Neural progenitor cell (in vitro differentiated cells): ENCODE measurements at regions not wholly inside any gene's neighbourhood (a gene's known extent, or its start where the extent isn't known, plus 50 kb on each side); places are given as distances from the start of the nearest gene placed in this dataset.

Experiments used
- DNase-seq: peaks from one replicate; pipeline ENCODE4 v3.0.0-alpha.2; 2016; ENCODE audit warnings: low spot score
- H2AFZ ChIP-seq: fragments of 200-600 bp; sonication (generic); replicated peaks from 2 replicates; pipeline ENCODE4 v1.6.1; 2016; ENCODE audit warnings: antibody characterized with exemption
- H3F3A ChIP-seq: fragments of 200-600 bp; sonication (generic); 2 replicates; pipeline ENCODE4 v1.6.1; 2016; ENCODE audit warnings: antibody characterized with exemption, low read depth
- H3K27ac ChIP-seq: fragments of 200-600 bp; sonication (generic); 2 replicates; pipeline ENCODE4 v1.5.1; 2016; ENCODE audit warnings: mild to moderate bottlenecking
- H3K27me3 ChIP-seq: fragments of 200-600 bp; sonication (generic); 2 replicates; pipeline ENCODE4 v1.6.1; 2016; ENCODE audit warnings: mild to moderate bottlenecking, moderate library complexity
- H3K36me3 ChIP-seq: fragments of 200-600 bp; sonication (generic); 2 replicates; pipeline ENCODE4 v1.5.1; 2016
- H3K4me1 ChIP-seq: fragments of 200-600 bp; sonication (generic); 2 replicates; pipeline ENCODE4 v1.6.1; 2016; ENCODE audit warnings: mixed run types
- H3K4me2 ChIP-seq: fragments of 200-600 bp; sonication (generic); 2 replicates; pipeline ENCODE4 v1.6.1; 2016
- H3K4me3 ChIP-seq: fragments of 200-600 bp; sonication (generic); 2 replicates; pipeline ENCODE4 v1.5.1; 2016
- H3K79me2 ChIP-seq: fragments of 200-600 bp; sonication (generic); 2 replicates; pipeline ENCODE4 v1.6.1; 2016; ENCODE audit warnings: low read depth
- H3K9ac ChIP-seq: fragments of 200-600 bp; sonication (generic); 2 replicates; pipeline ENCODE4 v1.6.1; 2016
- H3K9me3 ChIP-seq: fragments of 200-600 bp; sonication (generic); 2 replicates; pipeline ENCODE4 v1.5.1; 2016; ENCODE audit warnings: low read depth
- H4K20me1 ChIP-seq: fragments of 200-600 bp; sonication (generic); 2 replicates; pipeline ENCODE4 v1.6.1; 2016; ENCODE audit warnings: low read depth
- H3K27ac Mint-ChIP-seq: 3 replicates; pipeline ENCODE4 v1.8.0; 2021; ENCODE audit warnings: mixed read lengths
- H3K27me3 Mint-ChIP-seq: 2 replicates; pipeline ENCODE4 v1.8.0; 2022; ENCODE audit warnings: low read depth, mild to moderate bottlenecking, inconsistent platforms, moderate library complexity, mixed read lengths; ENCODE audit not compliant: insufficient read depth
- H3K36me3 Mint-ChIP-seq: 3 replicates; pipeline ENCODE4 v1.8.0; 2021; ENCODE audit warnings: mixed read lengths
- H3K4me1 Mint-ChIP-seq: 3 replicates; pipeline ENCODE4 v1.8.0; 2021; ENCODE audit warnings: mixed read lengths
- H3K4me3 Mint-ChIP-seq: 3 replicates; pipeline ENCODE4 v1.8.0; 2021; ENCODE audit warnings: mild to moderate bottlenecking, moderate library complexity, mixed read lengths
- H3K9me3 Mint-ChIP-seq: 3 replicates; pipeline ENCODE4 v1.8.0; 2020; ENCODE audit warnings: mixed read lengths
- CTCF ChIP-seq: fragments of 200-600 bp; sonication (generic); IDR thresholded peaks from 2 replicates; pipeline ENCODE4 v1.5.1; 2017; ENCODE audit warnings: antibody characterized with exemption, mild to moderate bottlenecking
- EZH2 ChIP-seq: fragments of 200-600 bp; sonication (generic); IDR thresholded peaks from 2 replicates; pipeline ENCODE4 v1.6.1; 2017; ENCODE audit warnings: antibody characterized with exemption, mild to moderate bottlenecking, moderate library complexity
- EZH2phosphoT487 ChIP-seq: fragments of 200-600 bp; sonication (generic); IDR thresholded peaks from 2 replicates; pipeline ENCODE4 v1.6.1; 2017; ENCODE audit warnings: antibody characterized with exemption

- no peak overlapping the region for H2AFZ ChIP-seq
- H4K20me1 ChIP-seq, result no peaks in the 10 kb centered on the region
- no peak overlapping the region for H3K27ac ChIP-seq
- Mint-ChIP-seq H3K27ac (no peak overlapping the region), H3K36me3 (no peaks in the 10 kb centered on the region), H3K27me3 (no peaks in the 10 kb centered on the region), H3K4me3 (no peak overlapping the region), H3K4me1 (peaks cover 5% of the 10 kb centered on the region), H3K9me3 (no peaks in the 10 kb centered on the region)
- H3K4me3 ChIP-seq, result no peak overlapping the region
- H3K9me3 ChIP-seq, result no peaks in the 10 kb centered on the region
- TF ChIP-seq EZH2phosphoT487 (no peak), CTCF (no peak), EZH2 (no peak)
- H3K4me1 ChIP-seq, result no peaks in the 10 kb centered on the region
- H3F3A ChIP-seq, result no peaks in the 10 kb centered on the region
- H3K4me2 ChIP-seq, result no peak overlapping the region
- H3K9ac ChIP-seq, result no peak overlapping the region
- no peaks in the 10 kb centered on the region for H3K79me2 ChIP-seq
- no peaks in the 10 kb centered on the region for H3K36me3 ChIP-seq
- H3K27me3 ChIP-seq, result no peaks in the 10 kb centered on the region
- no peak for DNase-seq
These were observed 2095.5 kb upstream of the WWC1 start for GRCh38 chr5:166195981-166196380.

GRCh38 chr5:166200532-166200931, 2090.9 kb upstream of the WWC1 start:
- H3K4me3 Mint-ChIP-seq, result no peak overlapping the region
- H2AFZ ChIP-seq, result no peak overlapping the region
- no peak for TF ChIP-seq EZH2
- no peak for TF ChIP-seq CTCF
- no peak for TF ChIP-seq EZH2phosphoT487
- DNase-seq, result no peak
- no peaks in the 10 kb centered on the region for H3K79me2 ChIP-seq
- no peaks in the 10 kb centered on the region for H3K36me3 ChIP-seq
- H3K27ac ChIP-seq, result no peak overlapping the region
- H3K27ac Mint-ChIP-seq, result no peak overlapping the region
- no peaks in the 10 kb centered on the region for H3K36me3 Mint-ChIP-seq
- H3K9me3 Mint-ChIP-seq, result peaks cover 3% of the 10 kb centered on the region
- H3K4me1 ChIP-seq, result peaks cover 5% of the 10 kb centered on the region
- no peak overlapping the region for H3K9ac ChIP-seq
- no peak overlapping the region for H3K4me3 ChIP-seq
- no peaks in the 10 kb centered on the region for H4K20me1 ChIP-seq
- H3F3A ChIP-seq, result no peaks in the 10 kb centered on the region
- H3K4me2 ChIP-seq, result no peak overlapping the region
- no peaks in the 10 kb centered on the region for H3K9me3 ChIP-seq
- H3K4me1 Mint-ChIP-seq, result peaks cover 3% of the 10 kb centered on the region
- H3K27me3 ChIP-seq, result no peaks in the 10 kb centered on the region
- H3K27me3 Mint-ChIP-seq, result no peaks in the 10 kb centered on the region

GRCh38 chr5:166211640-166212039, 2079.8 kb upstream of the WWC1 start:
- H3K4me3 Mint-ChIP-seq, result no peak overlapping the region
- Histone ChIP-seq H2AFZ (no peak overlapping the region), H3K36me3 (no peaks in the 10 kb centered on the region)

More at GRCh38 chr5:166211640-166212039, 2079.8 kb upstream of the WWC1 start:
- Mint-ChIP-seq H3K4me1 (no peaks in the 10 kb centered on the region), H3K27ac (no peak overlapping the region), H3K27me3 (no peaks in the 10 kb centered on the region), H3K36me3 (no peaks in the 10 kb centered on the region), H3K9me3 (no peaks in the 10 kb centered on the region)
- Histone ChIP-seq H3K27me3 (no peaks in the 10 kb centered on the region), H3K4me3 (no peak overlapping the region), H4K20me1 (no peaks in the 10 kb centered on the region), H3K27ac (no peak overlapping the region), H3K4me2 (no peak overlapping the region), H3K9me3 (no peaks in the 10 kb centered on the region), H3K4me1 (peaks cover under 1% of the 10 kb centered on the region), H3F3A (no peaks in the 10 kb centered on the region), H3K9ac (no peak overlapping the region), H3K79me2 (no peaks in the 10 kb centered on the region)
- TF ChIP-seq EZH2 (no peak), EZH2phosphoT487 (no peak), CTCF (no peak)
- no peak for DNase-seq
